Loucy (cell line): ENCODE measurements at regions not wholly inside any gene's neighbourhood (a gene's known extent, or its start where the extent isn't known, plus 50 kb on each side); places are given as distances from the start of the nearest gene placed in this dataset.

Experiments used
- H2AFZ ChIP-seq: fragments of 200-600 bp; sonication (generic); 2 replicates; pipeline ENCODE4 v1.6.0; 2016; ENCODE audit warnings: antibody characterized with exemption, mild to moderate bottlenecking, low read length, moderate library complexity
- H3F3A ChIP-seq: fragments of 200-600 bp; 2 replicates; pipeline ENCODE4 v1.6.0; 2016; ENCODE audit warnings: antibody characterized with exemption, low read depth, mild to moderate bottlenecking
- H3K27me3 ChIP-seq: fragments of 200-600 bp; sonication (generic); 2 replicates; pipeline ENCODE4 v1.6.1; 2014; ENCODE audit warnings: low read length, mild to moderate bottlenecking; ENCODE audit not compliant: insufficient read depth, poor library complexity, severe bottlenecking
- H3K36me3 ChIP-seq: fragments of 200-600 bp; sonication (generic); 2 replicates; pipeline ENCODE4 v1.6.1; 2016; ENCODE audit warnings: low read length; ENCODE audit not compliant: insufficient read depth
- H3K4me1 ChIP-seq: fragments of 200-600 bp; sonication (generic); 2 replicates; pipeline ENCODE4 v1.5.1; 2014; ENCODE audit warnings: low read length, mild to moderate bottlenecking; ENCODE audit not compliant: insufficient read depth, poor library complexity, severe bottlenecking
- H3K4me2 ChIP-seq: fragments of 200-600 bp; sonication (generic); 2 replicates; pipeline ENCODE4 v1.6.0; 2014; ENCODE audit warnings: antibody characterized with exemption, low read length, low read depth, mild to moderate bottlenecking; ENCODE audit not compliant: poor library complexity, severe bottlenecking
- H3K4me3 ChIP-seq: fragments of 200-600 bp; sonication (generic); 2 replicates; pipeline ENCODE4 v1.5.1; 2014; ENCODE audit warnings: low read length, mild to moderate bottlenecking, mixed read lengths; ENCODE audit not compliant: poor library complexity, severe bottlenecking
- H3K79me2 ChIP-seq: fragments of 200-600 bp; sonication (generic); 2 replicates; pipeline ENCODE4 v1.6.1; 2014; ENCODE audit warnings: low read length; ENCODE audit not compliant: insufficient read depth
- H3K9ac ChIP-seq: fragments of 200-600 bp; sonication (generic); 2 replicates; pipeline ENCODE4 v1.6.0; 2014; ENCODE audit warnings: mild to moderate bottlenecking, low read depth, low read length, moderate library complexity; ENCODE audit not compliant: poor library complexity, severe bottlenecking
- H3K9me2 ChIP-seq: fragments of 200-600 bp; sonication (generic); replicated peaks from 2 replicates; pipeline ENCODE4 v1.6.1; 2016; ENCODE audit warnings: low read depth, low read length, mixed read lengths
- H3K9me3 ChIP-seq: fragments of 200-600 bp; sonication (generic); 2 replicates; pipeline ENCODE4 v1.6.1; 2014; ENCODE audit warnings: mild to moderate bottlenecking, antibody characterized with exemption, low read length, low read depth; ENCODE audit not compliant: insufficient read depth
- H4K20me1 ChIP-seq: fragments of 200-600 bp; sonication (generic); 2 replicates; pipeline ENCODE4 v1.6.0; 2014; ENCODE audit warnings: antibody characterized with exemption, low read length, mild to moderate bottlenecking; ENCODE audit not compliant: insufficient read depth, poor library complexity, severe bottlenecking
- CTCF ChIP-seq: fragments of 200-600 bp; sonication (generic); conservative IDR thresholded peaks from 2 replicates; pipeline ENCODE4 v1.5.1; 2014; ENCODE audit warnings: mild to moderate bottlenecking, antibody characterized with exemption, low read length
- EZH2phosphoT487 ChIP-seq: fragments of 200-600 bp; IDR thresholded peaks from 2 replicates; pipeline ENCODE4 v1.6.1; 2018; ENCODE audit warnings: antibody characterized with exemption, mild to moderate bottlenecking, moderate library complexity, borderline replicate concordance

DNA sequence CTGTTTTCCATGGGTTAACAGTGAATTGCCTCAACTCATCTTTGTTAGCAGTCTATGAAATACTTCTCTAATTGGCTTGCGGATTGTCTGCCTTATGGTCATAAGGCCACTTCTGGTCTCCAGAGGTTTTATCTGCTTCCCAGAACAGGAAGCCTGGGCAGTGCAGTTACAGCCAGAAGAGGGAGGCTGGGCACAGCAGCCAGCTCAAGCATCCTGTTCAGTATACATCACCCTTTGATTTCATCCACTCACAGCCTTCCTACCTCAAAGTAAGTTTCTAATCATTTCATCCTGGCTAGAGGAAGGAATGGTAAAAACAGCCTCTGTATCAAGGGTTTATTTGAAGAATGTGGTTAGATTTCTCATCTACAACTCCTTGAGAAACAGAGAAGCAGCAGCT, 311.5 kb upstream of the DEPDC1 start:
- H3K4me3 ChIP-seq = no peak overlapping the region
- H3K27me3 ChIP-seq = no peaks in the 10 kb centered on the region
- no peaks in the 10 kb centered on the region for H3F3A ChIP-seq
- H3K9ac ChIP-seq = no peak overlapping the region
- no peaks in the 10 kb centered on the region for H3K9me3 ChIP-seq
- no peaks in the 10 kb centered on the region for H3K4me1 ChIP-seq
- TF ChIP-seq CTCF (no peak), EZH2phosphoT487 (no peak)
- H2AFZ ChIP-seq = no peak overlapping the region
- H3K79me2 ChIP-seq = no peaks in the 10 kb centered on the region
- no peaks in the 10 kb centered on the region for H3K36me3 ChIP-seq
- H4K20me1 ChIP-seq = no peaks in the 10 kb centered on the region
- no peaks in the 10 kb centered on the region for H3K9me2 ChIP-seq
- H3K4me2 ChIP-seq = no peak overlapping the region

DNA sequence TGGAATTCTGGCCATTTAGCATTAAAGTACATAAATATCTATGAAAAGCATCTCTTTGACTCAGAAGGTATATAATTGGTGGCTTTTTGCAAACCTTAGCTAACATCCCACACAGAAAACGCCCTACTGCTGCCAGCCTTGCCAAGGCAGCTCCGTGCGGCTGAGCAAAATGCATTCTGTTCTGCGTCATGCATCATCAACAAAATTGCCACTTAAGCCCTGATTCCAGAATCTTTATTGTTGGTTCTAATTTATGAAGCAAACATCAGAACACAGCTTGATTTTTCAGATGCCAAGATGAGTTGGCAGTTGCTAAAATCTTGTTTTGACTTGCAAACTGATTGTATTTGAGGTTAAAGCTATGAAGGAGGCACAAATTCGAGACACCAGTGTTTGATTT, 314.9 kb upstream of the DEPDC1 start:
- H3K27me3 ChIP-seq = no peaks in the 10 kb centered on the region
- TF ChIP-seq CTCF (no peak), EZH2phosphoT487 (no peak)
- H3K4me3 ChIP-seq = no peak overlapping the region
- no peaks in the 10 kb centered on the region for H3K9me3 ChIP-seq
- H3K4me2 ChIP-seq = no peak overlapping the region
- H3K9ac ChIP-seq = no peak overlapping the region
- no peaks in the 10 kb centered on the region for H3K9me2 ChIP-seq
- H3K4me1 ChIP-seq = no peaks in the 10 kb centered on the region
- H2AFZ ChIP-seq = no peak overlapping the region
- no peaks in the 10 kb centered on the region for H3K36me3 ChIP-seq
- no peaks in the 10 kb centered on the region for H4K20me1 ChIP-seq
- H3K79me2 ChIP-seq = no peaks in the 10 kb centered on the region
- H3F3A ChIP-seq = no peaks in the 10 kb centered on the region

- Histone ChIP-seq H3K4me1 (no peaks in the 10 kb centered on the region), H2AFZ (no peak overlapping the region), H3K9ac (no peak overlapping the region), H4K20me1 (no peaks in the 10 kb centered on the region), H3K79me2 (no peaks in the 10 kb centered on the region), H3K36me3 (no peaks in the 10 kb centered on the region), H3K4me2 (no peak overlapping the region), H3K4me3 (no peak overlapping the region), H3K27me3 (no peaks in the 10 kb centered on the region), H3K9me3 (no peaks in the 10 kb centered on the region), H3F3A (no peaks in the 10 kb centered on the region), H3K9me2 (no peaks in the 10 kb centered on the region)
- no peak for TF ChIP-seq EZH2phosphoT487
These were observed 315.5 kb upstream of the DEPDC1 start for GRCh38 chr1:68812333-68812732.

- no peak for TF ChIP-seq EZH2phosphoT487
- TF ChIP-seq CTCF = no peak
- H3K4me3 ChIP-seq = no peak overlapping the region
- H3K27me3 ChIP-seq = no peaks in the 10 kb centered on the region
- H3K9me3 ChIP-seq = no peaks in the 10 kb centered on the region
- H3K4me2 ChIP-seq = no peak overlapping the region
- no peak overlapping the region for H3K9ac ChIP-seq
- no peaks in the 10 kb centered on the region for H3K4me1 ChIP-seq
- no peaks in the 10 kb centered on the region for H3K9me2 ChIP-seq
- H3F3A ChIP-seq = no peaks in the 10 kb centered on the region
- no peaks in the 10 kb centered on the region for H3K79me2 ChIP-seq
- no peaks in the 10 kb centered on the region for H3K36me3 ChIP-seq
- H4K20me1 ChIP-seq = no peaks in the 10 kb centered on the region
- no peak overlapping the region for H2AFZ ChIP-seq
These were observed 317.2 kb upstream of the DEPDC1 start for GRCh38 chr1:68814067-68814466.
